ENCODE measurements at regions not wholly inside any gene's neighbourhood (a gene's known extent, or its start where the extent isn't known, plus 50 kb on each side); places are given as distances from the start of the nearest gene placed in this dataset.

DNA sequence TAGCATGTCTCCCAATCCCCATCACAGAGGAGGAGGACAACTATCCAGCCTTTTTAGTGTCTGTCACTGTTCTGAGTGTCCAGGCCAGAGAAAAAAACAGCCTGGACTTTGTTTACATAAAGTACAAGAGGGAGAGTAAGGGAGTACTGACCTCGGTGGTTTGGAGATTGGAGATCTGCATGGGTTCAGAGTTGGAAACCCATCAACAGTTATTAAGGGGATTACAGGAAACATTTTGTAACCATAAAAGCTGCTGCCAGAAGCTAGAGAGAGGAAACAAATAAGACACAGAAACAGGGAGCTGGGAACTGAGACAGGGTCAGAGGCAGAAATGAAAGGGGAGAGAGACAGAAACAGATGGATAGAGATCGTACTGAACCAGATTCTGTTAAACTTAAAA, 131.5 kb upstream of the CTTNBP2NL start:
- no peaks in the 10 kb centered on the region for H3K4me1 ChIP-seq (ENCODE audit: insufficient read depth, low read length)
- H3K4me3 ChIP-seq (ENCODE audit: low read length): no peak overlapping the region
- no peaks in the 10 kb centered on the region for H3K36me3 ChIP-seq (ENCODE audit: insufficient read depth, low read length)
- Mint-ChIP-seq H3K27me3 (peaks cover 39% of the 10 kb centered on the region), H3K27ac (no peak overlapping the region), H3K9me3 (no peaks in the 10 kb centered on the region), H3K4me1 (ENCODE audit: low read depth) (no peaks in the 10 kb centered on the region), H3K4me3 (no peak overlapping the region), H3K36me3 (ENCODE audit: low read depth) (no peaks in the 10 kb centered on the region)
- TF ChIP-seq, protein P1, sequence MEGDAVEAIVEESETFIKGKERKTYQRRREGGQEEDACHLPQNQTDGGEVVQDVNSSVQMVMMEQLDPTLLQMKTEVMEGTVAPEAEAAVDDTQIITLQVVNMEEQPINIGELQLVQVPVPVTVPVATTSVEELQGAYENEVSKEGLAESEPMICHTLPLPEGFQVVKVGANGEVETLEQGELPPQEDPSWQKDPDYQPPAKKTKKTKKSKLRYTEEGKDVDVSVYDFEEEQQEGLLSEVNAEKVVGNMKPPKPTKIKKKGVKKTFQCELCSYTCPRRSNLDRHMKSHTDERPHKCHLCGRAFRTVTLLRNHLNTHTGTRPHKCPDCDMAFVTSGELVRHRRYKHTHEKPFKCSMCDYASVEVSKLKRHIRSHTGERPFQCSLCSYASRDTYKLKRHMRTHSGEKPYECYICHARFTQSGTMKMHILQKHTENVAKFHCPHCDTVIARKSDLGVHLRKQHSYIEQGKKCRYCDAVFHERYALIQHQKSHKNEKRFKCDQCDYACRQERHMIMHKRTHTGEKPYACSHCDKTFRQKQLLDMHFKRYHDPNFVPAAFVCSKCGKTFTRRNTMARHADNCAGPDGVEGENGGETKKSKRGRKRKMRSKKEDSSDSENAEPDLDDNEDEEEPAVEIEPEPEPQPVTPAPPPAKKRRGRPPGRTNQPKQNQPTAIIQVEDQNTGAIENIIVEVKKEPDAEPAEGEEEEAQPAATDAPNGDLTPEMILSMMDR (IDR thresholded peaks at IDR 0.05): no peak
- no peak for DNase-seq
- ATAC-seq (ENCODE audit: poor library complexity): no peak
- POLR2A ChIA-PET: no interaction called here
- no peak overlapping the region for H3K27ac ChIP-seq (ENCODE audit: low read depth in 1 of 2, low read length in 2 of 2)
- CTCF ChIA-PET: no interaction called here
- H3K27me3 ChIP-seq (ENCODE audit: control insufficient read depth in 1 of 2, insufficient read depth in 2 of 2, low read length in 2 of 2): no peaks in the 10 kb centered on the region
- intact Hi-C loops (cut with DNase I, micrococcal nuclease): no loop called here
- H3K9me3 ChIP-seq (ENCODE audit: control insufficient read depth in 1 of 2, insufficient read depth in 1 of 2, low read length in 2 of 2): no peaks in the 10 kb centered on the region

DNA sequence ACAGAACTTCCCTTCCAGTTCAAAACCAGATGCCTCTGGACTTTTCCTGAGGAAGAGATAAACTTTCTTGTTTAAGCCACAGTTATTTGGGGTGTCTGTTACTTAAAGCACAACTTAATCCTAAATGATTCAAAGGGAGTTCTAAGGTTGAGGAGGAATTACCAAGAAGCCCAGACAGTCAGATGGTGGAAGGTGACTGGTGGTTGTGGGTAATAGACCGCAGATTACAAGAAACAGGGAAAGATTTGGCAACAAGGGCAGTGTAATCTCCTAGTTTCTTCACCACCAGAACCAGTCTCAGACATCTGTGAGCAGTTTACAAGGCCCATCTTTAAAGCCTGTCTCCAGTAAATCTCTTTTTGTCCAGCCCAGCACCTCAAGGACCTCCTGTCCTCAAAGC, 130.1 kb upstream of the CTTNBP2NL start:
- Histone ChIP-seq H3K36me3 (ENCODE audit: insufficient read depth, low read length) (no peaks in the 10 kb centered on the region), H3K4me1 (ENCODE audit: insufficient read depth, low read length) (no peaks in the 10 kb centered on the region), H3K9me3 (ENCODE audit: control insufficient read depth in 1 of 2, insufficient read depth in 1 of 2, low read length in 2 of 2) (no peaks in the 10 kb centered on the region), H3K27me3 (ENCODE audit: control insufficient read depth in 1 of 2, insufficient read depth in 2 of 2, low read length in 2 of 2) (no peaks in the 10 kb centered on the region), H3K4me3 (ENCODE audit: low read length) (no peak overlapping the region), H3K27ac (ENCODE audit: low read depth in 1 of 2, low read length in 2 of 2) (no peak overlapping the region)
- ATAC-seq (ENCODE audit: poor library complexity): no peak
- no peaks in the 10 kb centered on the region for H3K4me1 Mint-ChIP-seq (ENCODE audit: low read depth)
- peaks cover 2% of the 10 kb centered on the region for H3K9me3 Mint-ChIP-seq
- no peak for DNase-seq
- TF ChIP-seq, protein P1 (IDR thresholded peaks at IDR 0.05): no peak
- no peak overlapping the region for H3K27ac Mint-ChIP-seq
- ChIA-PET POLR2A (no interaction called here), CTCF (no interaction called here)
- peaks cover 34% of the 10 kb centered on the region for H3K27me3 Mint-ChIP-seq
- no peak overlapping the region for H3K4me3 Mint-ChIP-seq
- H3K36me3 Mint-ChIP-seq (ENCODE audit: low read depth): no peaks in the 10 kb centered on the region
- intact Hi-C loops (cut with DNase I, micrococcal nuclease): no loop called here

DNA sequence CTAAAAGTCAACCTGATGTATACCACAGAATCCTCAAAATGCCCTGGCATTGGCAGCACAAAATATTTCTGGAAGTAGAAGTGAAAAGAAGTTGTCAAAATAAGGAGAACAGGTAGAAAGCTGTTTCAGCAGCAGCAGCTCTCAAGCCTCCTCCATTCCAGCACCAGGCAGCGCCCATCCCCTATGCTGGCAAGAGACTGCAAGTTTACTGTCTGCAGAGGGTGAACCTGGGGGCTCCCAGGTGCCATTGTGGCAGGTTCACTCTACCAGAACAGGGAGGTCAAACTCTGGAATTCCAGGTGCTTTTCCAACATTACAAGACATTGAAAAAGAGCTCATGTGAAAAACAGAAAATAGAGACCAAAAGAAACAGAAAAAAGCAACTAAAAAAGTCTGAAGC, 128.8 kb upstream of the CTTNBP2NL start:
- Mint-ChIP-seq H3K9me3 (peaks cover 7% of the 10 kb centered on the region), H3K27me3 (peaks cover 44% of the 10 kb centered on the region), H3K36me3 (ENCODE audit: low read depth) (no peaks in the 10 kb centered on the region), H3K4me1 (ENCODE audit: low read depth) (no peaks in the 10 kb centered on the region), H3K4me3 (no peak overlapping the region), H3K27ac (no peak overlapping the region)
- TF ChIP-seq, protein P1 (IDR thresholded peaks at IDR 0.05): no peak
- no peaks in the 10 kb centered on the region for H3K36me3 ChIP-seq (ENCODE audit: insufficient read depth, low read length)
- no peak overlapping the region for H3K27ac ChIP-seq (ENCODE audit: low read depth in 1 of 2, low read length in 2 of 2)
- ATAC-seq (ENCODE audit: poor library complexity) (no peak), DNase-seq (no peak)
- H3K9me3 ChIP-seq (ENCODE audit: control insufficient read depth in 1 of 2, insufficient read depth in 1 of 2, low read length in 2 of 2): no peaks in the 10 kb centered on the region
- intact Hi-C loops (cut with DNase I, micrococcal nuclease): no loop called here
- no peak overlapping the region for H3K4me3 ChIP-seq (ENCODE audit: low read length)
- ChIA-PET CTCF (no interaction called here), POLR2A (no interaction called here)
- H3K4me1 ChIP-seq (ENCODE audit: insufficient read depth, low read length): no peaks in the 10 kb centered on the region
- H3K27me3 ChIP-seq (ENCODE audit: control insufficient read depth in 1 of 2, insufficient read depth in 2 of 2, low read length in 2 of 2): no peaks in the 10 kb centered on the region
